ENCODE measurements at regions not wholly inside any gene's neighbourhood (a gene's known extent, or its start where the extent isn't known, plus 50 kb on each side); places are given as distances from the start of the nearest gene placed in this dataset.

GRCh38 chr4:60259781-60260180 lies 940.3 kb upstream of the ADGRL3 start:
- Histone ChIP-seq H2BK120ac (replicated peaks; ENCODE audit: low read depth, low read length) (no peak overlapping the region), H4K5ac (ENCODE audit: insufficient read length, low read depth, low read length) (no peak overlapping the region), H3K79me1 (ENCODE audit: low read depth, low read length) (no peaks in the 10 kb centered on the region), H2BK20ac (ENCODE audit: low read length) (no peak overlapping the region), H3K56ac (replicated peaks; ENCODE audit: insufficient read length, low read depth, low read length) (no peak overlapping the region), H3K9me3 (ENCODE audit: insufficient read depth in 2 of 2, low read depth in 1 of 2, low read length in 1 of 2) (no peaks in the 10 kb centered on the region), H2BK15ac (ENCODE audit: low read length) (no peak overlapping the region), H2BK5ac (ENCODE audit: low read depth, low read length) (no peak overlapping the region), H3K36me3 (ENCODE audit: control insufficient read depth in 2 of 4, insufficient read depth in 4 of 4, low read length in 3 of 4) (no peaks in the 10 kb centered on the region), H3K79me2 (ENCODE audit: control insufficient read depth in 1 of 2, insufficient read depth in 2 of 2, low read length in 2 of 2) (no peaks in the 10 kb centered on the region), H2AFZ (ENCODE audit: low read length) (no peak overlapping the region), H3K23ac (ENCODE audit: insufficient read length) (no peak overlapping the region), H3K18ac (ENCODE audit: extremely low read depth, low read length) (no peak overlapping the region), H2BK12ac (ENCODE audit: low read depth, low read length) (no peak overlapping the region), H3K4me2 (ENCODE audit: insufficient read depth in 1 of 2, low read depth in 2 of 2, low read length in 2 of 2) (no peak overlapping the region), H3K27ac (ENCODE audit: low read depth, low read length) (no peak overlapping the region), H3K23me2 (ENCODE audit: low read depth, low read length) (no peaks in the 10 kb centered on the region), H4K8ac (ENCODE audit: extremely low read depth, insufficient read depth, low read length) (no peak overlapping the region), H3K4me1 (replicated peaks in 1 of 4; ENCODE audit: control insufficient read depth in 3 of 4, insufficient read depth in 4 of 4, low read length in 3 of 4) (no peaks in the 10 kb centered on the region), H3K14ac (ENCODE audit: insufficient read length) (no peak overlapping the region), H3K9ac (replicated peaks in 1 of 4; ENCODE audit: extremely low read depth in 1 of 4, low read depth in 3 of 4, low read length in 3 of 4) (no peak overlapping the region), H3K27me3 (replicated peaks in 1 of 4; ENCODE audit: control insufficient read depth in 3 of 4, extremely low read depth in 1 of 4, insufficient read depth in 3 of 4, low read length in 3 of 4) (no peaks in the 10 kb centered on the region), H3K4ac (replicated peaks; ENCODE audit: insufficient read length, low read depth, low read length) (no peak overlapping the region), H3K4me3 (ENCODE audit: extremely low read depth in 1 of 4, insufficient read depth in 2 of 4, low read depth in 3 of 4, low read length in 4 of 4) (no peak overlapping the region), H4K20me1 (replicated peaks in 1 of 2; ENCODE audit: control insufficient read depth in 1 of 2, insufficient read depth in 2 of 2, low read length in 2 of 2) (no peaks in the 10 kb centered on the region), H4K91ac (replicated peaks; ENCODE audit: insufficient read length, low read length) (no peak overlapping the region), H2AK5ac (ENCODE audit: low read depth, low read length) (no peak overlapping the region)
- TF ChIP-seq RFX5 (IDR thresholded peaks at IDR 0.05; ENCODE audit: borderline replicate concordance, low read depth, low read length) (no peak), CBX5 (IDR thresholded peaks at IDR 0.05; ENCODE audit: low read depth, low read length) (no peak), SP2 (IDR thresholded peaks at IDR 0.05; ENCODE audit: low read length) (no peak), SP1 (IDR thresholded peaks at IDR 0.05; ENCODE audit: low read depth, low read length) (no peak), TBP (IDR thresholded peaks at IDR 0.05; ENCODE audit: low read depth, low read length) (no peak), RBBP5 (IDR thresholded peaks at IDR 0.05; ENCODE audit: borderline replicate concordance, low read depth, low read length) (no peak), CHD2 (IDR thresholded peaks at IDR 0.05; ENCODE audit: low read length) (no peak)
- ChIA-PET POLR2A (ENCODE audit: partially characterized antibody) (no interaction called here), CTCF (ENCODE audit: partially characterized antibody) (no interaction called here)
- DNase-seq (ENCODE audit: low read depth in 1 of 2, low spot score in 2 of 2), result no peak
- no peak for FAIRE-seq
- WGBS, 2 experiments (ENCODE audit: extremely low coverage in 1 of 2, insufficient coverage in 1 of 2, insufficient read length in 1 of 2, insufficient replicate concordance in 2 of 2, low coverage in 1 of 2, low lambda C conversion rate in 2 of 2, missing lambda C conversion rate in 1 of 2), result 79% methylated on average over 5 of the region's 5 CpGs; no CpG with 5 or more reads in 1 of the 2 experiments
